H9 (cell line): ENCODE measurements at regions not wholly inside any gene's neighbourhood (a gene's known extent, or its start where the extent isn't known, plus 50 kb on each side); places are given as distances from the start of the nearest gene placed in this dataset.
"Not testable (repeated sequence)": the region's sequence is repeated elsewhere in the genome, so short reads cannot be mapped to it uniquely, and the experiment has no call there.

Source experiments
- DNase-seq: peaks from one replicate; pipeline ENCODE4 v3.0.0-alpha.2; 2017
- H2AFZ ChIP-seq: one replicate; pipeline ENCODE4 v1.6.1; 2013; ENCODE audit warnings: mild to moderate bottlenecking, low read length, control low read depth, moderate library complexity
- H2AK5ac ChIP-seq: 2 replicates; pipeline ENCODE4 v1.6.1; 2013; ENCODE audit warnings: low read length, control low read depth, mixed read lengths; ENCODE audit not compliant: insufficient read length
- H2BK120ac ChIP-seq: one replicate; pipeline ENCODE4 v1.6.1; 2013; ENCODE audit warnings: low read depth, mild to moderate bottlenecking, low read length, control low read depth, inconsistent platforms; ENCODE audit not compliant: poor library complexity, severe bottlenecking
- H2BK12ac ChIP-seq: 2 replicates; pipeline ENCODE4 v1.6.1; 2013; ENCODE audit warnings: low read length, control low read depth, mixed read lengths, low read depth; ENCODE audit not compliant: insufficient read length
- H2BK15ac ChIP-seq: 2 replicates; pipeline ENCODE4 v1.6.1; 2013; ENCODE audit warnings: low read depth, low read length, control low read depth
- H2BK20ac ChIP-seq: one replicate; pipeline ENCODE4 v1.6.1; 2013; ENCODE audit warnings: low read depth, mild to moderate bottlenecking, low read length, control low read depth, inconsistent platforms; ENCODE audit not compliant: poor library complexity, severe bottlenecking
- H2BK5ac ChIP-seq: 2 replicates; pipeline ENCODE4 v1.6.1; 2013; ENCODE audit warnings: low read length, control low read depth, mixed read lengths; ENCODE audit not compliant: insufficient read length
- H3K14ac ChIP-seq: 2 replicates; pipeline ENCODE4 v1.6.1; 2013; ENCODE audit warnings: low read length, control low read depth; ENCODE audit not compliant: insufficient read depth
- H3K18ac ChIP-seq: 2 replicates; pipeline ENCODE4 v1.6.1; 2013; ENCODE audit warnings: low read depth, mild to moderate bottlenecking, mixed read lengths, low read length, control low read depth; ENCODE audit not compliant: insufficient read length
- H3K23ac ChIP-seq: 2 replicates; pipeline ENCODE4 v1.6.1; 2013; ENCODE audit warnings: low read length, control low read depth, mixed read lengths, low read depth; ENCODE audit not compliant: insufficient read length
- H3K23me2 ChIP-seq: 2 replicates; pipeline ENCODE4 v1.6.1; 2013; ENCODE audit warnings: low read depth, mild to moderate bottlenecking, mixed read lengths, low read length, control low read depth; ENCODE audit not compliant: insufficient read length, poor library complexity, severe bottlenecking
- H3K27ac ChIP-seq: 2 replicates; pipeline ENCODE4 v1.5.1; 2013; ENCODE audit warnings: low read length, control low read depth, mixed read lengths, low read depth; ENCODE audit not compliant: insufficient read length
- H3K27me3 ChIP-seq: 2 replicates; pipeline ENCODE4 v1.6.1; 2013; ENCODE audit warnings: low read length, control low read depth, inconsistent platforms; ENCODE audit not compliant: insufficient read depth
- H3K4ac ChIP-seq: 2 replicates; pipeline ENCODE4 v1.6.1; 2013; ENCODE audit warnings: low read depth, mild to moderate bottlenecking, control low read depth, inconsistent platforms, low read length, moderate library complexity
- H3K4me1 ChIP-seq: 2 replicates; pipeline ENCODE4 v1.6.1; 2013; ENCODE audit warnings: low read length, control low read depth, inconsistent platforms; ENCODE audit not compliant: insufficient read depth
- H3K4me2 ChIP-seq: 2 replicates; pipeline ENCODE4 v1.6.1; 2013; ENCODE audit warnings: low read length, control low read depth, mixed read lengths; ENCODE audit not compliant: insufficient read length, insufficient read depth
- H3K56ac ChIP-seq: 2 replicates; pipeline ENCODE4 v1.6.1; 2013; ENCODE audit warnings: low read depth, mild to moderate bottlenecking, mixed read lengths, low read length, control low read depth; ENCODE audit not compliant: insufficient read length
- H3K79me1 ChIP-seq: 2 replicates; pipeline ENCODE4 v1.6.1; 2013; ENCODE audit warnings: low read depth, mild to moderate bottlenecking, moderate library complexity, low read length, control low read depth, inconsistent platforms; ENCODE audit not compliant: insufficient read depth, poor library complexity, severe bottlenecking
- H3K79me2 ChIP-seq: 2 replicates; pipeline ENCODE4 v1.6.1; 2013; ENCODE audit warnings: low read length, control low read depth, inconsistent platforms; ENCODE audit not compliant: insufficient read depth
- H3K9ac ChIP-seq: 2 replicates; pipeline ENCODE4 v1.6.1; 2013; ENCODE audit warnings: low read length, control low read depth, mixed read lengths; ENCODE audit not compliant: insufficient read length; ENCODE audit errors: extremely low read depth
- H3K9me3 ChIP-seq: one replicate; pipeline ENCODE4 v1.6.1; 2013; ENCODE audit warnings: low read depth, low read length, inconsistent platforms; ENCODE audit not compliant: control insufficient read depth
- H3T11ph ChIP-seq: one replicate; pipeline ENCODE4 v1.6.1; 2013; ENCODE audit warnings: mild to moderate bottlenecking, low read length, control low read depth, inconsistent platforms
- H4K20me1 ChIP-seq: one replicate; pipeline ENCODE4 v1.6.1; 2013; ENCODE audit not compliant: control insufficient read depth, insufficient read length, insufficient read depth
- H4K5ac ChIP-seq: 2 replicates; pipeline ENCODE4 v1.6.1; 2013; ENCODE audit warnings: low read depth, mild to moderate bottlenecking, mixed read lengths, low read length, control low read depth; ENCODE audit not compliant: insufficient read length
- H4K8ac ChIP-seq: replicated peaks from 2 replicates; pipeline ENCODE4 v1.6.1; 2013; ENCODE audit warnings: low read length, control low read depth, mixed read lengths, low read depth; ENCODE audit not compliant: insufficient read length
- H4K91ac ChIP-seq: 2 replicates; pipeline ENCODE4 v1.6.1; 2013; ENCODE audit warnings: low read depth, mild to moderate bottlenecking, moderate library complexity, mixed read lengths, low read length, control low read depth; ENCODE audit not compliant: insufficient read length
- H3K27ac Mint-ChIP-seq, 3 experiments: 2 replicates in 2 of 3; 3 replicates in 1 of 3; pipeline ENCODE4 v1.8.0; 2020 to 2021; ENCODE audit warnings: mixed read lengths in 3 of 3, mild to moderate bottlenecking in 1 of 3, moderate library complexity in 1 of 3
- H3K27me3 Mint-ChIP-seq: 2 replicates; pipeline ENCODE4 v1.8.0; 2021; ENCODE audit warnings: low read depth, mild to moderate bottlenecking, moderate library complexity, mixed read lengths
- H3K36me3 Mint-ChIP-seq, 3 experiments: 2 replicates in 2 of 3; 3 replicates in 1 of 3; pipeline ENCODE4 v1.8.0; 2020 to 2021; ENCODE audit warnings: low read depth in 3 of 3, mixed read lengths in 3 of 3; ENCODE audit not compliant: insufficient read depth in 1 of 3
- H3K4me1 Mint-ChIP-seq, 2 experiments: 2 replicates each; pipeline ENCODE4 v1.8.0; 2020; ENCODE audit warnings: mixed read lengths in 2 of 2
- H3K4me3 Mint-ChIP-seq, 2 experiments: 2 replicates in 1 of 2; 3 replicates in 1 of 2; pipeline ENCODE4 v1.8.0; 2020 to 2021; ENCODE audit warnings: mild to moderate bottlenecking in 2 of 2, mixed read lengths in 2 of 2, moderate library complexity in 1 of 2
- H3K9me3 Mint-ChIP-seq, 2 experiments: 2 replicates in 1 of 2; 3 replicates in 1 of 2; pipeline ENCODE4 v1.8.0; 2020; ENCODE audit warnings: mild to moderate bottlenecking in 2 of 2, mixed read lengths in 2 of 2, moderate library complexity in 1 of 2
- CTCF ChIP-seq: fragments of 200-600 bp; sonication (generic); conservative IDR thresholded peaks from 3 replicates; pipeline ENCODE4 v1.8.0; 2021; ENCODE audit warnings: antibody characterized with exemption, mild to moderate bottlenecking
- WGBS: extraction: QIAGEN DNeasy Blood & Tissue Kit; methylation state at CpG from one replicate; pipeline ENCODE4 v1.1.7; 2013; ENCODE audit warnings: missing lambda C conversion rate, low lambda C conversion rate, mixed read lengths; ENCODE audit not compliant: insufficient read length; ENCODE audit errors: extremely low coverage; 5-methylcytosine and 5-hydroxymethylcytosine counted together

GRCh38 chr2:101627285-101628029 is 70.0 kb upstream of the MAP4K4 start:
- Mint-ChIP-seq H3K36me3 (peaks cover 0 to 6% (median 4%) of the 10 kb centered on the region in 3 experiments; a peak in 2 of 7 replicates), H3K9me3 (peaks cover 0 to 4% of the 10 kb centered on the region in 2 experiments; a peak in 1 of 5 replicates), H3K27ac (peak overlapping the region in 2 of 3 experiments; percentile 68 to 77; a peak in 3 of 7 replicates), H3K27me3 (no peaks in the 10 kb centered on the region), H3K4me3 (no peak overlapping the region), H3K4me1 (peaks cover 9 to 17% of the 10 kb centered on the region in 2 experiments)
- H3T11ph ChIP-seq, result no peak overlapping the region
- no peak overlapping the region for H2AK5ac ChIP-seq
- no peak overlapping the region for H2BK15ac ChIP-seq
- no peak overlapping the region for H2AFZ ChIP-seq
- H3K56ac ChIP-seq, result no peak overlapping the region
- no peak overlapping the region for H3K9ac ChIP-seq
- no peak overlapping the region for H2BK12ac ChIP-seq
- no peak for TF ChIP-seq CTCF
- no peaks in the 10 kb centered on the region for H3K27me3 ChIP-seq
- no peaks in the 10 kb centered on the region for H3K79me1 ChIP-seq
- no peak overlapping the region for H4K91ac ChIP-seq
- H3K14ac ChIP-seq, result no peak overlapping the region
- no peaks in the 10 kb centered on the region for H3K23me2 ChIP-seq
- no peak overlapping the region for H3K27ac ChIP-seq
- H3K23ac ChIP-seq, result no peak overlapping the region
- no peak overlapping the region for H3K4ac ChIP-seq
- no CpG with 5 or more reads among the region's 14 CpGs for WGBS
- no peak overlapping the region for H2BK5ac ChIP-seq
- H3K79me2 ChIP-seq, result no peaks in the 10 kb centered on the region
- no peak overlapping the region for H3K18ac ChIP-seq
- no peak overlapping the region for H2BK120ac ChIP-seq
- peaks cover 4% of the 10 kb centered on the region; the same call in 1 of the 2 replicates for H3K4me1 ChIP-seq
- H2BK20ac ChIP-seq, result no peak overlapping the region
- H4K8ac ChIP-seq, result no peak overlapping the region
- DNase-seq, result no peak
- no peaks in the 10 kb centered on the region for H4K20me1 ChIP-seq
- H3K4me2 ChIP-seq, result no peak overlapping the region
- H3K9me3 ChIP-seq, result no peaks in the 10 kb centered on the region
- H4K5ac ChIP-seq, result no peak overlapping the region

GRCh38 chr2:101625814-101626213 is 71.7 kb upstream of the MAP4K4 start:
- H3K4me3 Mint-ChIP-seq, H2AK5ac ChIP-seq, H4K8ac ChIP-seq, H3K27me3 ChIP-seq, H4K91ac ChIP-seq, H2BK20ac ChIP-seq, H2AFZ ChIP-seq, H2BK15ac ChIP-seq, H3K14ac ChIP-seq, H3K23ac ChIP-seq, H4K5ac ChIP-seq, H4K20me1 ChIP-seq, H2BK120ac ChIP-seq, H3K79me1 ChIP-seq, H3K27me3 Mint-ChIP-seq, H3K9ac ChIP-seq, H3K27ac ChIP-seq, H3K9me3 Mint-ChIP-seq, H3K4ac ChIP-seq, H3K23me2 ChIP-seq, H3K9me3 ChIP-seq, H2BK5ac ChIP-seq, H3K56ac ChIP-seq, H3K36me3 Mint-ChIP-seq, H3K18ac ChIP-seq, DNase-seq, H3K4me1 ChIP-seq, H3K79me2 ChIP-seq, H3T11ph ChIP-seq, H2BK12ac ChIP-seq, H3K4me2 ChIP-seq: not testable (repeated sequence)
- Mint-ChIP-seq H3K27ac (peak overlapping the region in 1 of 3 experiments; percentile 32; a peak in 1 of 7 replicates), H3K4me1 (peaks cover 17 to 29% of the 10 kb centered on the region in 2 experiments)
- no CpG with 5 or more reads among the region's 8 CpGs for WGBS
